ENCODE measurements at regions not wholly inside any gene's neighbourhood (a gene's known extent, or its start where the extent isn't known, plus 50 kb on each side); places are given as distances from the start of the nearest gene placed in this dataset.
"Not testable (repeated sequence)": the region's sequence is repeated elsewhere in the genome, so short reads cannot be mapped to it uniquely, and the experiment has no call there.

DNA sequence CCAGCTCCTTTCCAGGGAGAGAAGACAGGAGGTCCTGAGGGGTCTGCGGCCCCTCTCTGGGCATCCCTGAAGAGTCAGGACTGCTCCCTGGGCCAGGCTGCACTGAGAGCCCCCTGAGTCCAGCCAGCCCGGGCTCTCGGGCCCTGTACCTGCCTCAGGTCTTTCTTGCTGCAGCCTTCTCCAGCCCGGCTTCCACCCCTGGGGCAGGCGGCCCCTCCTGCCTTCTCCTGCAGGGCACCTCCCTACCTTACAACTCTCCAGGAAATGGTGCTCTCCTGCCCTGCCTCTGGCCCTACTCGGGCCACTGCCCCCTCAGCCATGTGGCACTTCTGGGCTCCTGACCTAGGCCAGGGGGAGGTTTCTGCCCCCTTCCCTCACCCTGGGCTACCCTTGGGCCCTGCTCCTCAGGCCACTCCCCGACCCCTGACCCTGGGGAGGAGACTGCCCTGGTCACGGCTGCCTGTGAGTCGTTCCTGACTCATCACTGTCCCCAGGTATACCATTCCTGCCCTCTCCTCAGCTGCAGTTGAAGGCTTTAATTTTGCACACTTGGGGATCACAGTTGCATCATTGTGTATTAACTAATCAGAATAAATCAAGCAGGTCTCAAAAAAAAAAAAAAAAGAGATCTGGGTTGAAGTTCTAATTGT, 251.1 kb downstream of the NXPE2 start:
- DNase-seq (ENCODE audit: low read depth) = no peak

DNA sequence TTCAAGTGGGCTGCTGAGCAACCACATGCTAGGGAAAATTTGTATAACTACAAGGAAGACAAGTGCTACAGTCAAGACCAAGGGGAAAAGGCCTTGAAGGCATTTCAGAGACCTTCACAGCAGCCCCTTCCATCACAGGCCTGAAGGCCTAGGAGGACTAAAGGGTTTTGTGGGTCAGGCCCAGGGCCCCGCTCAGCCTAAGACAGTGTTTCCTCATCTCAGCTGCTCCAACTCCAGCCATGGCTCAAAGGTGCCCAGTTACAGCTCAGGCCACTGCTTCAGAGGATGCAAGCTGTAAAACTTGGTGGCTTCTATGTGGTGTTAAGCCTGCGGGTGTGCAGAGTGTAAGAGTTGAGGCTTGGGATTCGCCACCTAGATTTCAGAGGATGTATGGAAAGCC, 260.5 kb downstream of the NXPE2 start:
- no peak for DNase-seq (ENCODE audit: low read depth)

DNA sequence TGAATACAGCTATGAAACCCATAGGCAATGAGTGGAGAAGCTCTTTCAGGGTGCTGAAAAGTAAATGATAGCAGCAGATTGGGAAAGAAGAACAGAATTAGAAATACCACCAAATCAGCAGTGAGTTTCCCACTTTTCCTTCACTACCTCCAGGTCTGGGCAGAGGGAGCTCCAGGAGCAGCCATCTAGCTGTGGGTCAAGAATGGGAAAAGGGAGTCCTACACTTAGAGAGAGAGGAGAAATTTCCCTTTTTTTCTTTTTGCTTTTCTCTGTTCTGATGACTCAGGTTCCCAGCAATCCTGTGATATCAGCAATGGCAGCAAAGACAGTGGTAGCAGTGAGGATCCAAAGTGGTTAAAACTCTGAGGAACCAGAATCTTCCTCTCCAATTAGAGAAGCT, 263.9 kb downstream of the NXPE2 start:
- DNase-seq (ENCODE audit: low read depth) = no peak

DNA sequence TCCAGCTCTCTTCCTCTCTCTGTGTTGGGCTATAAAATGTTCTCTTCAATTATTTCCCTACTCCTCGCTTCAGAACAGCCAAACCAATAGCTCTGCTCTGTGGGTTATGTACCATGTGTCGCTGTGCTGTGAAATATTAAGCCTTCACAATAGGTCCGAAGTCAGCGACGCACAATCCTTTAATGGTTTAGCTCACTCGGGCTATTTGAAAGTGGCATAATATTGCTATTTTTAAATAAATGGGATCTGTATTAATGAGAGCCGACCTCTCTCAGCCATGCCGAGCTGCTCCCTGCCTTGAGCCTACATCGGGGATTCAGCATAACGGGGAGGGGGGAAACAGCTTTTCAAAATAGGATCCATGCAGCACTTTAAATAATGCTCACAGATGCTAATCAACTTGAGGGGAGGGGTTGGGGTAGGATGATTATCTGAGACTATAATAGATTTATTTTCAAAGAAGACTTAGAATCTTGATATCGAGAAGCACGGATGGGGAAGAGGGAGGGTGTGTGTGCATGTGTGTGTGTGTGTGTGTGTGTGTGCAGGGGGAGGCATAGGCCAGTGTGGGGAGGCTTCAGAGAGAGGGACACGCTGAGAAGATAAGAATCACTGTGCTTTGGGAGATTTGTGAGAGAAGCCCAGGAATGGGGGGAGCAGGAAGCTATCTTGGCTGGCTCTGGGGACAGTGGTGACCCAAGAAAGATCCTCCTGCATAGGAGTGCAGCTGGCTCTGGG, 271.5 kb downstream of the NXPE2 start:
- no peak for DNase-seq (ENCODE audit: low read depth)

DNA sequence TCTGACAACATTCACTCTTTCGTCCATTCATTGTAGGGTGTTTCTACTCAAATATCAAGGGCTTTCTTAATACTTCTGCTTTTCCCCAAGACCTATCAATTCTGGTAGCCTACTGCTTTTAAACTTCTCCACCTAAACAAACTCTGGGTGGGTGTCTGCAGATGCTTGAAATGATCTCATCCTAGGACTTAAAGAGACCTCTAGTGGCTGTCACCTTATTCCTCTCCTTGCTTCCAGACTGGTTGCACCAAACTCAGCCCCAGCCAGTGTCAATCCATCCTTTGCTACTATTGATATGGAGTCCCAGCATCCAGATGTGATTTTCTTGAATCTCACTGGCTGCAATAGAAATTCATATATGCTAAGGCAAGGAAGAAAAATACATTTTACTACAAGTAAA, 274.7 kb downstream of the NXPE2 start:
- no peak for DNase-seq (ENCODE audit: low read depth)

DNA sequence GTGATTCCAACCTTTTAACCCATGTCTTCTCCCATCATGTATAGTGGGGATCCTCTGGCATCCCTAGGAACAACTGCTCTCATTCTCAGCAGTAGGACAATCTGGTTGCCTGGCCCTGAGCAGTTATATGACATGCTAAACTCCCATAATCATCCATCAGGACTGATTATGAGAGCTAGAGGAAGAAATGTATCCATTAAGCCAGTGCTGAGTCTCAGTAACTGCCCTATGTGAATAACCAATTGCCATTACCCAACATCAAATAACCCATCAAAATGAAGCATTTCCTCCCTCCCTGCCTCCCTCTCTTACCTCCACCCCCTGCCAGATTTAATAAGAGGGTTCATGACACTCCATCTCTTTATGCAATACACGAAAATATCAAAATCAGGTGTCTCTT, 277.6 kb downstream of the NXPE2 start:
- DNase-seq (ENCODE audit: low read depth) = no peak

DNA sequence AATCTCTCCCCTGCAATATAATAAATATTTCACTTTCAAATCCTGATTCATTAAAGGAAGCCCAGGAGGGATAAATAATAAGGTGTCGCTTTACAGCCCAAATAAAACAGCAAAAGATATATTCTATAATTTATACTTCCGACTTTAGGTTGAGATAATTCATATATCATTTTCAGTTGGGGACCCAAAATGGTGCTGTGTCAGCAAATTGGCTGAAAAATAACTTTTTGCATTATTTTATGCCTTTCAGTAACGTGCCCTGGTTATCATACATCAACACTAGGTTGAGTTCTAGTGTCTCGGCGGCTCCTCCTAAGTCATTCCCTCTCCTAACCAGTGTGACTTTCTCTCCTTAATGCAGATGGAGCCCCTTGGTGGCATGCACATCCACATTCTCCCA, 278.2 kb downstream of the NXPE2 start:
- no peak for DNase-seq (ENCODE audit: low read depth)

DNA sequence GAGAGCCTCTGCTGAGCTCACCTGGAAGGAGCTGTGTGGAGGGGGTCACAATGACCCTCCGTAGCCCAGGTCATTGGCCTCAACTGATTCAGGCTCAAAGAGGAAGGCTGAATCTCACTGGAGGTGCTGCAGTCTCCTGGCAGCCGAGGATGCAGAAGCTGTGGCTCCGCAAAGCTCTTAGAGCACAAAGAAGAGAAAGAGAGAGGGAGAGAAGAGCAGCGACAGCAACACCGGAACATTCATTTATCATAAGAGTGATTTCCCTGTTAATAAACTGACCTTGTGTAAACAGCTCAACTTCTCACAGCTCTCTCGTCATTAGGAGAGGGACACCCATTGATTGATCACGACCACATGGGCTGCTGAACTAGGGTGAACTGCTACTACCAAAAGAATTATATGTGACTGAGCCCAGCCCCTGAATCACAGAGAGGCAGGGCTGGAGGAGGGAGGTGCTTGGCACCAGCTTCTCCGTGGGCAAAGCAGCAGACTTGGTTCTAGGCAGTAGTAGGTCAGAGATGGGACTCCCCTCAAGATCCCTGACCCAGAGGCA, 281.7 kb downstream of the NXPE2 start:
- DNase-seq (ENCODE audit: low read depth) = no peak

DNA sequence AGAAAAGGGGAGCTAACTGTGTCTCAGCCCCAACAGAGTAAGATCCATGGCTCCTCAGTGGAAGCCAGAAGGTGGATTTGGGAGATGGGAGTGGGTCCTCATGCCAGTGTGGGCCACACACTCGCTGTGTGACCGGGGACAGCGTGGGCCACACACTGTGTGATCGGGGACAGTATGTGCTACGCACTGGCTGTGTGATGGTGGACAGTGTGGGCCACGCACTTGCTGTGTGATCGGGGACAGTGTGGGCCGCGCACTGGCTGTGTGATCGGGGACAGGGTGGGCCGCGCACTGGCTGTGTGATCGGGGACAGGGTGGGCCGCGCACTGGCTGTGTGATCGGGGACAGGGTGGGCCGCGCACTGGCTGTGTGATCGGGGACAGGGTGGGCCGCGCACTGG, 282.5 kb downstream of the NXPE2 start:
- DNase-seq (ENCODE audit: low read depth) = not testable (repeated sequence)

DNA sequence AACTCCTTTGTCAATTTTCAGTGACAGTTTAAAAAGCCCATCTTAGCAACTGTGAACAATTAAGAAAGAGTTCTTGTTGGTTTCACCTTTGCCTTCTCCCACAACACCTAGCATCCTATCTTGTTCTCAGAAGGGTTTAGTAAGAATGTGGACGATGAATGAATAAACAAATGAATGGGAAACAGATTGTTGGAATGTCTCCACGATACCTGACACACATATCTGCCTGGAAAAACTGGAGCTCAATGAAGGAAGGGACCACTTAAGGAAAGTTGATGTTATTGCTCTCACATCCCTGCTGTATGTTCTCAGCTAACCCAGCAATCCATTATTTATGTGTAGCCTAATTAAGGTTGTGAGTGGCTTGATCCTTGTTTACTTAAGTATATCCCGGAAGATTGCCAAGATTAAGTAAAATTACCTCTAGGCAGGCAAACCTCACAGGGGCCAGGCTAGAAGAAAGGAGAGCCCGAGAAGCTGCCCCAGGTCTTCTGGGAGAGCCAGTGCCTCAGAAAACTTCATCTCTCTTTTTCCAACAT, 286.4 kb downstream of the NXPE2 start:
- DNase-seq (ENCODE audit: low read depth) = no peak

DNA sequence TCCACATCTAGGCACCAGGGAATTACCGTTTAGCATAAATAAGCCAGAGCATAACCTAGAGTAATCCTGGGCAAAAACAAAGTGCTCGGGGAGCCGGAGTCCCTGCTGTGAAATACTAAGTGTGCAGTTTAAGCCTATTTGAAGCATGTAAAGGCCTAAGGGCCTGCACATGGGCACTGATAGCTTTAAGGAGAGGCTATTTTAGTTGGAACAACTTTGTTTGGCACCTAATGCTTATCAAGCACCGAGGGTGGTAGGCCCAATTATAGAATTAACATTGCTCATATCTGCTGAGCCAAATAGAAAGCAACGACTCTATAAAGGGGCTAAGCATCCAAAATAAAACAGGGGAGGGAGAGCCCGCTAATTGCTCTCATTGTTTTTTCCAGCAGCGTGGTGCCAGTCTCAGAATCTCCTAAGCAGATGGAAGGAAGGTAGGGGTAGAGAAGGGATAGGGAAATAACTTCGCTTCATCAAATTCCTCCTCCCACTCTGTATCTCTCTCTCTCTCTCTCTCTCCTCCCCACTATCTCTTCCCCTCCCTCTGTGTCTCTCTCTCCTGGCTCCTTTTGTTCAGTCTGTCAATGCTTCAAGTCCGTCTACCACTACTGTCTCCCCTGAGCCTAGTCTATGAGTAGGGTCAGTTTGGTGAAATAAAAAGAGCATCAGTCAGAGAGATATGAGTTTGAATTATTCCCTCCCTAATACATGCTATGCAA, 292.8 kb downstream of the NXPE2 start:
- no peak for DNase-seq (ENCODE audit: low read depth)

DNA sequence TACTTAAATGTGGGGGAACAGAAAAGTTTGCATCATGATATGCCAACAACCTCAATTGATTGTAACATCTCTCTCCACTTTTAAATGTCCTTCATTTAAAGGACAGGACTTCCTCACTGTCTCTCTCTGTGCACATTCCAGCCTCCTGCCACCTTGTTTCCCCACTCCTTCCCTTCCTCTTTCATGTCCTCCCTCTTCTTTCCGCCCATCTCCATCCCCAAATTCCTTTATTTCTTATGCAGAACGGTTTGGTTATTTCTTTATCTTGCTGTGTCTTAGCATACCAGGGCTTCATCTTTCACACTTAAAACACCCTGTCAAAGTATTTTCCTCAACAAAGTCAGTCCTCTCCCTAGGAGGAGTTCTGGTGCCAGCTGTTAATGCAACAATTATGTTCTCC, 293.8 kb downstream of the NXPE2 start:
- no peak for DNase-seq (ENCODE audit: low read depth)

DNA sequence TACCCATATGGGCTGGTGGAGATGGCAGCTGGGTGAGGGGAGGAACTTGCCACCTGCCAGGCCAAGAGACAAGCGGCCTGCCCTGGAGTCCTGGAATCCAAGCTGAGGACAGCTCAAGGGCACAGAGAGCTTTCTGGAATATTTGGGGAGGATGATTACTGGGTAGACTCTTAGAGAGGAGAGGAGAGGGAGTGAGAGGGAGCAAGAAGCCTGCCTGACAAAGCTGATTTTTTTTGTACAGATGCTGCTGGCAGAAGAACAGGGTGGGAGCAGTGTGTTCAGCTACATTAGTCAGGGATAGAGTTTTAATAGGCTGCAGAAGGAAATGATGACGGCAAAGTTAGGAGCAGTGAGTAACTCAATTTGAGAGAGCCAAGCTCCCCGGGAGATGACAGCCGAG, 299.3 kb downstream of the NXPE2 start:
- DNase-seq (ENCODE audit: low read depth) = no peak

DNA sequence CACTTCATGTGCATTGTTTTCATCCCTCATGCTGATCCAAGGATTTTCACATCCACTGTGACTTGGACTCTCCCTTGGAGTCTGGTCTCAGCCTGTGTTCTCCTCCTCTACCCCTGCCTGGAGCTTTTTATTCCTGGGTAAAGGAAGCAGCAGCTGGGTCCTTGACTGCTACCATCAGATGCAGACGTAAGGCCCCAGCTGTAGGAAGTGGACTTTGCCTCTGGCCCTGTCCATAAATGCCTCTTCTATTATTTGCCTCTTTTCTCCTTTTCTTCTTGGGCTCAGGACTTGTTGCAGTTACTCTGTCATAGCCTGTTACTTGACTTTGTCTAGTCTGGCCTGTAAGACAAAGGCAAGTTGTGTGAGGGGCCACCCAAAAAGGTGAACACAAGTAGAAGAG, 303.8 kb downstream of the NXPE2 start:
- no peak for DNase-seq (ENCODE audit: low read depth)

DNA sequence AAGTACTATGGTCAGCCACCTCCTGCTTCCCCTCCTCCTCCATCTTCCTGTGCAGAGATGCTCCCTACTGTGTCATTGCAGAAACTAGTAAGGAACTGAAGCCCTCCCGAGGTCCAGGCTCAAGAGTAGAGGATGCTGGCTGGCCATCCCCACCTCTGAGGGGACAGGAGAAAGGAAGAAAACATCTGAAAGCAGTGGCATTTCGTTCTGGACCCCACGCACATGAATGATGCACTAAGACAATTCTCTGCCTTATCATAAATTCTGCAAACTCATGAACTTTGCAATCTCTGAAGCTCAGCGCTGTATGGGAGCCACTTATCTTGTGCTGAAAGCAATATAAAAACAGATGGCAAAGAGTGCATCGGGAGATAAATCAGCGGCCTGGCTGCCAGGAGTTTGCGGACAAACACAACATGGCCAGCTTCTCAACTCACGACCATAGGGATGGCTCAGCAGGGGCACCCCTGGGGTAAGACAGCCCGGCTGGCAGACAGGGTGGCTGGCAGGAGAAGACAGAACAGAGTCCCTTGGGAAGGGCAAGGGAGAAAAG, 306.4 kb downstream of the NXPE2 start:
- DNase-seq (ENCODE audit: low read depth) = no peak

DNA sequence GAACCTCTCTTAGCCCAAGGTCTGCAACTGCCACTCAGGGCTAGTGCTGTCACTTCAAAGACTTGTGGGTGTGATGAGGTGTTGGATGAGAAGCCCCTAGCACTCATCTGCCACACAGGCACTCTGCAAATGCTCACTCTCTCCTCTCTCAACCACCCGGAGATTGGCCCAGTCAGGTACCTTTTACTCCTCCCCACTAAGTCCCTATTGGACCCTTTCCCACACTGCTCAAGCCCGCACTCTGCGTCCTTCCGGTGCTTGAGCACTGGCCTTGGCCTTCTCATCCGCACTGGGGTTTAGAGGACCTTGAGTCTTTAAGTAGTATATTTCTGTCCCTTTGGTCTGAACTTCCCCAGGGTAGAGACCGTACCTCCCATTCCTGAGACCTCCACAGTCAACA, 308.0 kb downstream of the NXPE2 start:
- no peak for DNase-seq (ENCODE audit: low read depth)

DNA sequence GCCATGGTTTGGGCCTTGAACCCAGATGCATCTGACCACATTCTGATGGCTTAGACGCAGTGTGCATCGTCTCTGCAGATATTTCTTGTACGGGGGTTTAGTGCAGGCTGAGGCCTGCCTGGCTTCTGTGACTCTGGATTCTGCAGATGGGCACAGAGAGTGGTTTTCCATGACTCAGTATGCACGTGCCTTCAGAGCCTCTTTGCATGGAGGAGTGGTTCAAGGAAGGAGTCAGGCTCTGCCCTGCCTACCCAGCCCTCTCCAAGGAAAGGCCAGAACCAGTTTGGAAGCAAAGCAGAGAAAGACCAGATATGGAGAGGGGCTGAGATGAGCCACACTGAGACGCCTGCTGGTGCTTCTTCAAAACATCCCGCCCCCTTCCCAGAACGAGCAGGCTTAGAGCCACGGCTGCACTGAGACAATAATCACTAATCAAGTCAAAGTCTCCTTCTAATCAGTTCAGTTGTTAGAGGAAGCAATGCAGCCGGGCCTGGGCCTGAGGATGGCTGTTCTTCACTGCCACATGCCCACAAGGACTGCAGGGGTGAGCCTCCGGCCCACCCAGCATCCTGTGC, 308.9 kb downstream of the NXPE2 start:
- DNase-seq (ENCODE audit: low read depth) = no peak

DNA sequence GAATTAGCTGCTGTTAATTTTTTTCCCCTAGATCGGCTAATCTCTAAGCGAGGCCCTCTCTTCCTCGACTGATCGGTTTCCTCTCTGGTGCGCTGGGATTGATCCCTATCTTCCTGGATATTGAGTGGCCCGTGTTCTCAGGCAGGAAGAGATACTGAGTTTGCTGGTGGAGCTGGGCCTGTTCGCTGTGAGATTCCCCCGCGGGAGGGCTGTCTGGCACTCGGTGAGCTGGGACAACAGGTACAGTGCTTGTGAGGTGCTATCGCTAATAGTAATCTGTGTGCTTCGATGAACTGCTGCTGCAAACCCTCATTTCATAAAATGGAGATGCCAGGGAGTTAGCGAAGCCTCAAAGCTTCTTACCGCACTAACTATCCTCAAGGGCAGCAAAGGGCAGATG, 310.3 kb downstream of the NXPE2 start:
- DNase-seq (ENCODE audit: low read depth) = no peak

DNA sequence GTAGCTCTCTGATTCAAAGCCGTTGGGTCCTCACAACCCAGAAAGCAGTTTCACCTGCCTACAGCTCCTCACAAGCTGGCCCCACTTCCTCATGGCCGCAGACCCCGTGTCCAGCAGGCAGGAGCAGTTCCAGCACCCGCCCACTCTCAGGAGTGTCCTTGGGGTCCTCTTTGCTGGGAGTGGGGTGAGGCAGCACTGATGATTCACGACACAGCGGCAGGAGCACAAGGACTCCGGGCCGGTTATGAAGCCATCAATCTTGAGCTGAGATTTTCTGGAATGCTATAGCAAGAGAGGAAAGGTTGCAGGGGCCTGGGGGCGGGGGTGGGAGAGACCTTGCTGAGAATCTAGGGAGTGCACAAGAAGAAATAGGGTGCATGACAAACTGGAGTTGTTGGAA, 311.2 kb downstream of the NXPE2 start:
- DNase-seq (ENCODE audit: low read depth) = no peak

DNA sequence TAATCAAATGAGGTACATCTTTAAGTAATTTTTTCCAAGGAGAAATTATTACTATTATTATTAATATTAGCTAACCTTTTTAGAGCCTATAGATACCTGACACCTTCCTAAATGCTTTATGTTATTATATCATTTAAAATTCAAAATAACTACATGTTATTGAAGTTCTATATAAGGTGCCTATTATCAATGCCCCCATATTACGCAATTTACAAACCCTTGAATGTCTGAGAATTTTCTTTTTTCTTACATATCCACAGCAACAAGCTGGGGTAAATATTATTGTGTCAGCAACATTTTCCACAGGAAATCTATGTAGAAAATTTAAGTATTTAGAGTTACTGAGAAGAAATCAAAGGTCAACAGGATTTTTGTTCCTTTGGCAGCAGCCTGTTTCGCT, 327.3 kb downstream of the NXPE2 start:
- no peak for DNase-seq (ENCODE audit: low read depth)

DNA sequence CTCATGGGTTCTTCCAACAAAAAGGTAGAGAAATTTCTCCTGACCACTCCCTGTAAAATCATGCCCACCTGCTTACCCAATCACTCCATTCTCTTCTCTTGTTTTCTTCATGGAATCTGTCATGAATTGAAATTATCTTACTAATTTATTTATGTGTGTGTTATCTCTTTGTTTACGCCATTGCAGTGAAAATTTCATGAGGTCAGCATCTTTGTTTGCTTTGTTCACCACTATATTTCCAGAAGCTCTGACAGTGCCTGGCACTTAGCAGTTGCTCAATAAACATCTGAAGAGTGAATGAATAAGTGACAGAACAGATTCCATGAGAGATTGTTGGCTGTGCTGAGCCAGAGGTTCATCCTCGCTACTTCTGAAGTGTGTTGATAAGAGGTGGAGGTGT, 329.5 kb downstream of the NXPE2 start:
- DNase-seq (ENCODE audit: low read depth) = no peak

DNA sequence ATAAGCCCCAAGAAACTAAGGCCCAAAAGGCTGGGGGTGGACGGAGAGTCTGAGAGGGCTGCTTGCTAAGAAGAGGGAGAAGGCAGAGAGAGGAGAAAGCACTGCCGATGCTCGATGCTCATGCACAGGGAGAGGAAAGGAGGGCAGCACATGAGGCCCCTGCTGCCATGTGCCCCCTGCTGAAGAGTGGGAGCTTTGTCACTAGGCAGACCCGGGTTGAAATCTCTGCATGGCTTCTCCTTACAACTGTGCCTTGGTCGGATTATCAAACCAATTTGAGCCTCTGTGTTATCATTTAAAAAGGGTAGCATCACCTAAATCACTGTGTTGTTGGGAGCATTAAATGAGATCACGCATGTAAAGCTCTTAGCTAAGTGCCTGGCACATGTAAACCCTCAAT, 330.5 kb downstream of the NXPE2 start:
- no peak for DNase-seq (ENCODE audit: low read depth)

All from LHCN-M2 (cell line).